ENCODE measurements at regions not wholly inside any gene's neighbourhood (a gene's known extent, or its start where the extent isn't known, plus 50 kb on each side); places are given as distances from the start of the nearest gene placed in this dataset.

GRCh38 chr5:125316391-125316790, 570.0 kb upstream of the ZNF608 start:
- no TSS peak for BruUV-seq (replicated peaks)
- no peak for ATAC-seq

GRCh38 chr5:125316915-125317535, 570.6 kb upstream of the ZNF608 start:
- POLR2A ChIA-PET = interaction anchor here (0.5 kb wide), 1 partner anchor 657 kb away, joined by 3 read pairs; no protein-coding TSS in a partner anchor
- no peaks in the 10 kb centered on the region for H3K27me3 ChIP-seq (ENCODE audit: control insufficient read depth, insufficient read depth, low read length)
- ATAC-seq (peak; percentile 63), DNase-seq (ENCODE audit: low read depth, low spot score) (no peak)
- BruUV-seq (replicated peaks) = no TSS peak
- in situ Hi-C loops (cut with HindIII; ENCODE audit: low pct_unique_long_range_greater_than_20kb, low sequenced_read_pairs) = no loop called here
- H3K27ac ChIP-seq (ENCODE audit: low read length) = peak overlapping the region; percentile 77
- no peaks in the 10 kb centered on the region for H3K36me3 ChIP-seq (ENCODE audit: control insufficient read depth, insufficient read depth, low read length)
- peak; percentile 96 for TF ChIP-seq TCF7L2 (IDR thresholded peaks at IDR 0.05; ENCODE audit: low read depth, low read length)
- no peak for TF ChIP-seq CTCF (IDR thresholded peaks at IDR 0.05)
- no peaks in the 10 kb centered on the region for H3K9me3 ChIP-seq (ENCODE audit: control insufficient read depth, insufficient read depth, low read depth, low read length)
- intact Hi-C loops (cut with micrococcal nuclease; ENCODE audit: unreplicated experiment) = no loop called here
- H3K4me3 ChIP-seq (ENCODE audit: low read depth in 2 of 2, low read length in 2 of 2) = no peak overlapping the region; a peak in 1 of 4 replicates
- peaks cover 17% of the 10 kb centered on the region; the same call in 1 of the 2 replicates for H3K4me1 ChIP-seq (ENCODE audit: control insufficient read depth, insufficient read depth, low read length)
- CTCF ChIA-PET = interaction anchor here (0.6 kb wide), 1 partner anchor 173 kb away, joined by 4 read pairs; no protein-coding TSS in a partner anchor

More at GRCh38 chr5:125316391-125316790, 570.0 kb upstream of the ZNF608 start:
- no peaks in the 10 kb centered on the region for H3K36me3 ChIP-seq (ENCODE audit: control insufficient read depth, insufficient read depth, low read length)
- H3K4me1 ChIP-seq (ENCODE audit: control insufficient read depth, insufficient read depth, low read length) = peaks cover 17% of the 10 kb centered on the region; the same call in 1 of the 2 replicates
- TF ChIP-seq SIN3A (IDR thresholded peaks at IDR 0.05; ENCODE audit: borderline replicate concordance, insufficient read depth, low read depth, low read length) (no peak), POLR2AphosphoS5 (IDR thresholded peaks at IDR 0.05; ENCODE audit: low read depth, low read length) (no peak), CTCF (IDR thresholded peaks at IDR 0.05) (no peak), TCF7L2 (IDR thresholded peaks at IDR 0.05; ENCODE audit: low read depth, low read length) (no peak), REST (IDR thresholded peaks at IDR 0.05; ENCODE audit: insufficient read depth in 1 of 2, low read depth in 2 of 2, low read length in 1 of 2) (no peak)
- H3K27me3 ChIP-seq (ENCODE audit: control insufficient read depth, insufficient read depth, low read length) = no peaks in the 10 kb centered on the region
- H3K9me3 ChIP-seq (ENCODE audit: control insufficient read depth, insufficient read depth, low read depth, low read length) = no peaks in the 10 kb centered on the region
- in situ Hi-C loops (cut with HindIII; ENCODE audit: low pct_unique_long_range_greater_than_20kb, low sequenced_read_pairs) (no loop called here), intact Hi-C loops (cut with micrococcal nuclease; ENCODE audit: unreplicated experiment) (no loop called here)
- H3K4me3 ChIP-seq (ENCODE audit: low read depth in 2 of 2, low read length in 2 of 2) = no peak overlapping the region
- ChIA-PET POLR2A (no interaction called here), CTCF (no interaction called here)
- peak overlapping the region; percentile 18 for H3K27ac ChIP-seq (ENCODE audit: low read length)
- DNase-seq (ENCODE audit: low read depth, low spot score) = no peak
